Heart right ventricle (tissue), 16 donors: ENCODE measurements at regions not wholly inside any gene's neighbourhood (a gene's known extent, or its start where the extent isn't known, plus 50 kb on each side); places are given as distances from the start of the nearest gene placed in this dataset.

Experiments used
- ATAC-seq, 8 donors: fragments of 200-7000 bp; cut with Tn5 transposase; one replicate each; pipeline ENCODE4 v1.9.1; 2020; ENCODE audit warnings: mild to moderate bottlenecking in 8 of 8, moderate library complexity in 8 of 8, moderate number of reproducible peaks in 1 of 8
- DNase-seq, 2 donors: peaks; one replicate each; pipeline ENCODE4 v3.0.0-alpha.2; 2020
- H3K27ac ChIP-seq, 10 donors: fragments of 200-600 bp; sonication (generic) in 2 of 10; one replicate each; pipeline versions ENCODE4 v1.5.0 to v1.8.0; 2020 to 2022; ENCODE audit warnings: mild to moderate bottlenecking in 3 of 10
- H3K27me3 ChIP-seq, 7 donors: fragments of 200-600 bp; one replicate each; pipeline ENCODE4 v1.8.0; 2021 to 2022; ENCODE audit warnings: mild to moderate bottlenecking in 2 of 7
- H3K36me3 ChIP-seq, 9 donors: fragments of 200-600 bp; sonication (generic) in 1 of 9; one replicate each; pipeline versions ENCODE4 v1.5.0 to v1.8.0; 2020 to 2022; ENCODE audit warnings: mild to moderate bottlenecking in 2 of 9
- H3K4me1 ChIP-seq, 9 donors: fragments of 200-600 bp; sonication (generic) in 1 of 9; one replicate each; pipeline versions ENCODE4 v1.5.0 to v1.8.0; 2020 to 2022; ENCODE audit warnings: mild to moderate bottlenecking in 4 of 9
- H3K4me3 ChIP-seq, 10 donors: fragments of 200-600 bp; sonication (generic) in 2 of 10; one replicate each; pipeline versions ENCODE4 v1.5.0 to v1.8.0; 2020 to 2022; ENCODE audit warnings: mild to moderate bottlenecking in 7 of 10, moderate library complexity in 2 of 10
- H3K9me3 ChIP-seq, 11 donors: fragments of 200-600 bp in 10 of 11; sonication (generic) in 2 of 11; one replicate each; pipeline versions ENCODE4 v1.5.0 to v1.8.0; 2013 to 2022; ENCODE audit warnings: mild to moderate bottlenecking in 2 of 11, control low read depth in 1 of 11, moderate library complexity in 1 of 11
- WGBS, 2 donors: extraction: QIAGEN DNeasy Blood & Tissue Kit; methylation state at CpG; one replicate each; pipeline ENCODE4 v1.1.7; 2013; ENCODE audit warnings: inconsistent platforms in 1 of 2; 5-methylcytosine and 5-hydroxymethylcytosine counted together
- intact Hi-C, 10 donors: fragments of 100-400 bp; cut with DNase I; formaldehyde crosslinking; loops; one replicate each; pipeline versions ENCODE4 v1.11.1 to v1.14.2; 2022
- TF ChIP-seq, protein P1 (sequence below), 9 donors: fragments of 200-600 bp; sonication (generic) in 2 of 9; IDR thresholded peaks; one replicate each; pipeline versions ENCODE4 v1.5.0 to v1.8.0; 2021 to 2022; ENCODE audit warnings: antibody characterized with exemption in 9 of 9, mild to moderate bottlenecking in 5 of 9, moderate library complexity in 1 of 9
- donor health status: Arrhythmogenic right ventricular cardiomyopathy.
- donor health status: ischemic (EF 13 %, LVEDD 7.1; RV severe dilation, severe dysfunction).
- donor health status: healthy with polysubstance abuse.
- donor health status: DM: no; HTN: yes; CAD: no.
- donor health status: DM: no; HTN: no; CAD: no.
- donor health status: ischemic (EF 25% LVEDD 6.9; RV normal size, moderate dysfunction).
- donor health status: ischemic (EF 25% LVEDD 5.7; RV mildly dilated, moderate dysfunction).
- donor health status: healthy.
- donor health status: DM: yes; HTN: yes; CAD: no.
- donor health status: Ischemic cardiomyopathy.
- donor health status: ischemic (EF 35%, LVEDD 5.7; RV mildly dilated, moderate dysfunction).
- donor health status: nonischemic (EF 11% LVEDD 7.7; RV severe dilation, severe dysfunction).
- donor health status: DM: yes; HTN: yes; CAD: no.
- donor health status: PGD.
- donor health status: ischemic (EF 29% LVEDD 5.4; RV normal size, mild dysfunction).
- donor health status: nonischemic (EF 23%, LVEDD 6.1; RV moderate dilation, normal function).

DNA sequence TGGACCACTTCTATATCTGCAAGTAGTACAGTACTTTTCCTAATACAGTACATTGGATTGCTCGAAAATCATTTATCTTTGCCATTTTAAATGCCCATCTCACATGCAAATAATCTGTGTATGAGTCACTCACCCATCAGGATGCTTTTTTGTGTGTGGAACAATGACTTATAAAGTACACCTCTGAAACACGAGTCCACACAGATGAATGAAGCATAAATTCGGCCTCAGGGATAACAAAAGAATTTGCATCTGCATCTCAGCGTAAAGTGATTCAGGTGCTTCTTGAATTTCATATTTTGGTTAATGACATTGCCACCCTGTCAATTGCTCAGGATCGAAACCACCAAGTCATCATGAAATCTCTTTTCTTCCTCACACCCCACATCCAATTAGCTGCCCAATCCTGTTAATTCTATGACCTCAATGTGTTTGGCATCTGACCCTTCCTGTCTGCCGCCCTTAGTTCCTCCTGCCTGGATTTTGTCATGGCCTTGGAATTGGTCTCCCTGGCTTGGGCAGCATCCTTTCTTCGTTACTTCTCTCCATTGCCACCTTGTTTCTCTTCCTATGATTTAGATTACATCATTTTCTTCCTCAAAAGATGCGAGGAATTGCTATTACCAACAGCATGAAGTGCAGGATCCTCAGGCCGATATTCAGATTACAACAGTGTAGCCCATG lies 161.6 kb upstream of the MID1 start:
- Histone ChIP-seq H3K27ac (no peak overlapping the region), H3K4me3 (no peak overlapping the region), H3K4me1 (no peaks in the 10 kb centered on the region), H3K36me3 (no peaks in the 10 kb centered on the region), H3K9me3 (no peaks in the 10 kb centered on the region), H3K27me3 (peaks cover 0 to 5% (median 0%) of the 10 kb centered on the region in 7 donors)
- no peak for DNase-seq
- WGBS, 2 donors, result 88 to 89% methylated on average over 9 of the region's 9 CpGs
- no peak for ATAC-seq
- TF ChIP-seq, protein P1, sequence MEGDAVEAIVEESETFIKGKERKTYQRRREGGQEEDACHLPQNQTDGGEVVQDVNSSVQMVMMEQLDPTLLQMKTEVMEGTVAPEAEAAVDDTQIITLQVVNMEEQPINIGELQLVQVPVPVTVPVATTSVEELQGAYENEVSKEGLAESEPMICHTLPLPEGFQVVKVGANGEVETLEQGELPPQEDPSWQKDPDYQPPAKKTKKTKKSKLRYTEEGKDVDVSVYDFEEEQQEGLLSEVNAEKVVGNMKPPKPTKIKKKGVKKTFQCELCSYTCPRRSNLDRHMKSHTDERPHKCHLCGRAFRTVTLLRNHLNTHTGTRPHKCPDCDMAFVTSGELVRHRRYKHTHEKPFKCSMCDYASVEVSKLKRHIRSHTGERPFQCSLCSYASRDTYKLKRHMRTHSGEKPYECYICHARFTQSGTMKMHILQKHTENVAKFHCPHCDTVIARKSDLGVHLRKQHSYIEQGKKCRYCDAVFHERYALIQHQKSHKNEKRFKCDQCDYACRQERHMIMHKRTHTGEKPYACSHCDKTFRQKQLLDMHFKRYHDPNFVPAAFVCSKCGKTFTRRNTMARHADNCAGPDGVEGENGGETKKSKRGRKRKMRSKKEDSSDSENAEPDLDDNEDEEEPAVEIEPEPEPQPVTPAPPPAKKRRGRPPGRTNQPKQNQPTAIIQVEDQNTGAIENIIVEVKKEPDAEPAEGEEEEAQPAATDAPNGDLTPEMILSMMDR (IDR thresholded peaks at IDR 0.05), result no peak
- intact Hi-C loops, result no loop called here

- Histone ChIP-seq H3K27ac (no peak overlapping the region), H3K27me3 (peaks cover 0 to 5% (median 0%) of the 10 kb centered on the region in 7 donors), H3K9me3 (no peaks in the 10 kb centered on the region), H3K36me3 (no peaks in the 10 kb centered on the region), H3K4me1 (no peaks in the 10 kb centered on the region), H3K4me3 (no peak overlapping the region)
- ATAC-seq (no peak), DNase-seq (no peak)
- WGBS, 2 donors, result 95 to 99% methylated on average over 2 of the region's 2 CpGs
- intact Hi-C loops, result no loop called here
- TF ChIP-seq, protein P1 (IDR thresholded peaks at IDR 0.05), result no peak
Observed at GRCh38 chrX:10783451-10783995, 163.1 kb upstream of the MID1 start.

GRCh38 chrX:10787264-10787663 lies 166.9 kb upstream of the MID1 start:
- intact Hi-C loops, result no loop called here
- Histone ChIP-seq H3K4me3 (no peak overlapping the region), H3K27me3 (no peaks in the 10 kb centered on the region), H3K36me3 (no peaks in the 10 kb centered on the region), H3K9me3 (no peaks in the 10 kb centered on the region), H3K27ac (no peak overlapping the region), H3K4me1 (no peaks in the 10 kb centered on the region)
- ATAC-seq, result no peak
- TF ChIP-seq, protein P1 (IDR thresholded peaks at IDR 0.05), result no peak
- 99 to 100% methylated on average over 4 of the region's 4 CpGs for WGBS, 2 donors
- no peak for DNase-seq

DNA sequence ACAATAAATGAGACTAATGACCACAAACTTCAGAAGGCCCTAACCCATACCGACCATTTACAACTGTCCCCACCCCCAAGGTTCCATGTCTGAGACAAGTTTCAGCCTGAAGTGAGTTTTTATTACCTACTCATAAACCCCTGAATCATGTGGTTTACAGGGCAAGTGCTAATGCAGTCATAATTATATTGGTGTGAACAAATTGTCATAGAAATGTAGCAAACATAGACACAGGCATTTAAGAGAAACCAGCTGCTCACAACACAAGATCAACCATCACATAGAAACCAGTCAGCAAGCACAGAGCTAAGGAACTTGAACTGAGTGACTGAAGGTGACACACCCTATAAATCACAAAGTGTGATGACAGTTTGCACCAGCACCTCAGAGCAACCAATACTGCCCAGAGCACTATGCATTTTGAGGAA lies 173.8 kb upstream of the MID1 start:
- DNase-seq (no peak), ATAC-seq (no peak)
- H3K36me3 ChIP-seq, result no peaks in the 10 kb centered on the region
- H3K4me3 ChIP-seq, result no peak overlapping the region
- no peaks in the 10 kb centered on the region for H3K9me3 ChIP-seq
- WGBS, 2 donors, result 56 to 70% methylated on average over 1 of the region's 1 CpG
- H3K27ac ChIP-seq, result no peak overlapping the region
- no peaks in the 10 kb centered on the region for H3K4me1 ChIP-seq
- intact Hi-C loops, result no loop called here
- H3K27me3 ChIP-seq, result no peaks in the 10 kb centered on the region
- TF ChIP-seq, protein P1 (IDR thresholded peaks at IDR 0.05), result no peak
